HCT116 (cell line): ENCODE measurements at regions not wholly inside any gene's neighbourhood (a gene's known extent, or its start where the extent isn't known, plus 50 kb on each side); places are given as distances from the start of the nearest gene placed in this dataset.

ENCODE experiments used
- ATAC-seq: fragments of 200-7000 bp; cut with Tn5 transposase; 2 replicates; pipeline ENCODE4 v1.9.1; 2020; ENCODE audit warnings: mild to moderate bottlenecking, moderate library complexity
- BruUV-seq: library from RNA; stranded (reverse); fragments of 400-500 nt; replicated peaks from 2 replicates; lab custom pipeline; 2021; lab: Mats Ljungman, UMichigan
- CTCF ChIA-PET: fragments of 300-600 bp; sonication (Branson Sonifier 250); formaldehyde crosslinking; loops from one replicate; lab custom pipeline; 2021; ENCODE audit warnings: antibody characterized with exemption; lab: Charles Lee
- POLR2A ChIA-PET: fragments of 300-600, 350-600 bp; sonication (Branson Sonifier 250); formaldehyde crosslinking; loops from one replicate; lab custom pipeline; 2021; ENCODE audit warnings: antibody characterized with exemption; lab: Charles Lee
- RAD21 ChIA-PET, 2 experiments: fragments of 300-600 bp; sonication (Branson Sonifier 250); formaldehyde crosslinking; loops; one replicate each; lab custom pipeline; 2023; ENCODE audit warnings: low total read pairs in 2 of 2; ENCODE audit not compliant: uncharacterized antibody in 2 of 2, unreplicated experiment in 2 of 2, low non-redundant PET in 1 of 2; lab: Charles Lee
- DNase-seq: peaks from one replicate; pipeline ENCODE4 v3.0.0-alpha.2; 2010; ENCODE audit warnings: low read depth, low spot score
- H2AFZ ChIP-seq: fragments of 200-600 bp; shearing (Covaris generic), sonication (generic); 2 replicates; pipeline ENCODE4 v1.6.1; 2017; ENCODE audit warnings: low read depth, mixed run types, mixed read lengths, antibody characterized with exemption, low read length; ENCODE audit not compliant: poor library complexity, severe bottlenecking
- H3K27ac ChIP-seq: 2 replicates; pipeline ENCODE4 v1.5.1; 2012; ENCODE audit warnings: low read depth, low read length
- H3K27me3 ChIP-seq: fragments of 200-600 bp; sonication (generic); 2 replicates; pipeline ENCODE4 v1.6.1; 2016; ENCODE audit warnings: mixed run types, low read length, mixed read lengths; ENCODE audit not compliant: insufficient read depth
- H3K36me3 ChIP-seq, 2 experiments: fragments of 200-500 bp in 1 of 2; fragments of 200-600 bp in 1 of 2; sonication (Bioruptor generic) in 1 of 2; sonication (generic) in 1 of 2; 2 replicates each; pipeline versions ENCODE4 v1.5.1 to v1.6.1; 2014 to 2016; ENCODE audit warnings: low read length in 2 of 2, inconsistent platforms in 1 of 2, mixed read lengths in 1 of 2, mixed run types in 1 of 2; ENCODE audit not compliant: insufficient read depth in 2 of 2, control insufficient read depth in 1 of 2
- H3K4me1 ChIP-seq, 2 experiments: fragments of 200-600 bp in 1 of 2; sonication (generic) in 1 of 2; 2 replicates each; pipeline versions ENCODE4 v1.5.1 to v1.6.1; 2012 to 2017; ENCODE audit warnings: low read length in 2 of 2, inconsistent platforms in 1 of 2, mild to moderate bottlenecking in 1 of 2, mixed read lengths in 1 of 2, mixed run types in 1 of 2, moderate library complexity in 1 of 2; ENCODE audit not compliant: insufficient read depth in 2 of 2, control insufficient read depth in 1 of 2
- H3K4me2 ChIP-seq: fragments of 200-600 bp; sonication (generic); 2 replicates; pipeline ENCODE4 v1.6.1; 2017; ENCODE audit warnings: mixed run types, low read length, mixed read lengths
- H3K4me3 ChIP-seq, 2 experiments: fragments of 200-600 bp in 1 of 2; sonication (generic) in 1 of 2; replicated peaks in 1 of 2; 2 replicates each; pipeline ENCODE4 v1.5.1; 2011 to 2016; ENCODE audit warnings: low read length in 2 of 2, control low read depth in 1 of 2, low read depth in 1 of 2, mild to moderate bottlenecking in 1 of 2, mixed read lengths in 1 of 2, mixed run types in 1 of 2
- H3K79me2 ChIP-seq: fragments of 200-600 bp; sonication (generic); 2 replicates; pipeline ENCODE4 v1.6.1; 2017; ENCODE audit warnings: mild to moderate bottlenecking, mixed run types, low read length, moderate library complexity, mixed read lengths; ENCODE audit not compliant: insufficient read depth
- H3K9ac ChIP-seq: fragments of 200-600 bp; sonication (generic); 2 replicates; pipeline ENCODE4 v1.6.1; 2016; ENCODE audit warnings: low read length, mixed read lengths
- H3K9me2 ChIP-seq: fragments of 200-600 bp; sonication (generic), shearing (Covaris generic); 2 replicates; pipeline ENCODE4 v1.6.1; 2017; ENCODE audit warnings: mixed run types, mild to moderate bottlenecking, moderate library complexity; ENCODE audit not compliant: insufficient read depth
- H3K9me3 ChIP-seq, 2 experiments: fragments of 200-500 bp in 1 of 2; fragments of 200-600 bp in 1 of 2; sonication (Bioruptor generic) in 1 of 2; sonication (generic) in 1 of 2; 2 replicates each; pipeline ENCODE4 v1.6.1; 2014 to 2017; ENCODE audit warnings: low read length in 2 of 2, mixed read lengths in 2 of 2, inconsistent platforms in 1 of 2, low read depth in 1 of 2, mild to moderate bottlenecking in 1 of 2, mixed run types in 1 of 2, moderate library complexity in 1 of 2; ENCODE audit not compliant: control insufficient read depth in 1 of 2, insufficient read depth in 1 of 2
- H4K20me1 ChIP-seq: fragments of 200-600 bp; sonication (generic), shearing (Covaris generic); 2 replicates; pipeline ENCODE4 v1.6.1; 2017; ENCODE audit warnings: mixed run types, mild to moderate bottlenecking, moderate library complexity; ENCODE audit not compliant: insufficient read depth
- ATF3 ChIP-seq: IDR thresholded peaks from 2 replicates; pipeline ENCODE4 v1.6.1; 2012
- CBX3 ChIP-seq: IDR thresholded peaks from 2 replicates; pipeline ENCODE4 v1.6.1; 2012; ENCODE audit warnings: low read depth
- CEBPB ChIP-seq: IDR thresholded peaks from 2 replicates; pipeline ENCODE4 v1.6.1; 2012; ENCODE audit warnings: low read depth
- CTCF ChIP-seq, 3 experiments: fragments of 200-600 bp in 1 of 3; sonication (generic) in 1 of 3; IDR thresholded peaks in 2 of 3; conservative IDR thresholded peaks in 1 of 3; 2 replicates each; pipeline ENCODE4 v1.5.1; 2012 to 2017; ENCODE audit warnings: low read depth in 2 of 3, low read length in 2 of 3, antibody characterized with exemption in 1 of 3, borderline replicate concordance in 1 of 3, control low read depth in 1 of 3, mild to moderate bottlenecking in 1 of 3, mixed read lengths in 1 of 3, mixed run types in 1 of 3, moderate library complexity in 1 of 3; ENCODE audit not compliant: insufficient read depth in 1 of 3
- EGR1 ChIP-seq: IDR thresholded peaks from 2 replicates; pipeline ENCODE4 v1.6.1; 2012; ENCODE audit warnings: low read depth
- ELF1 ChIP-seq: IDR thresholded peaks from 2 replicates; pipeline ENCODE4 v1.6.1; 2012; ENCODE audit warnings: low read depth, borderline replicate concordance
- EZH2 ChIP-seq: fragments of 200-600 bp; sonication (generic); IDR thresholded peaks from 2 replicates; pipeline ENCODE4 v1.6.1; 2017; ENCODE audit warnings: antibody characterized with exemption, mixed run types
- FOSL1 ChIP-seq: IDR thresholded peaks from 2 replicates; pipeline ENCODE4 v1.6.1; 2012; ENCODE audit warnings: low read depth
- JUND ChIP-seq: IDR thresholded peaks from 2 replicates; pipeline ENCODE4 v1.6.1; 2012
- MAX ChIP-seq: IDR thresholded peaks from 2 replicates; pipeline ENCODE4 v1.6.1; 2012
- POLR2A ChIP-seq: IDR thresholded peaks from 2 replicates; pipeline ENCODE4 v1.7.0; 2011; ENCODE audit warnings: borderline replicate concordance; ENCODE audit not compliant: insufficient read depth, insufficient read length; ENCODE audit errors: extremely low read depth
- RAD21 ChIP-seq: IDR thresholded peaks from 2 replicates; pipeline ENCODE4 v1.6.1; 2012; ENCODE audit warnings: low read depth, mild to moderate bottlenecking
- REST ChIP-seq: IDR thresholded peaks from 2 replicates; pipeline ENCODE4 v1.6.1; 2012; ENCODE audit warnings: low read depth
- SIN3A ChIP-seq: IDR thresholded peaks from 2 replicates; pipeline ENCODE4 v1.6.1; 2012; ENCODE audit warnings: low read depth
- TCF7L2 ChIP-seq: IDR thresholded peaks from 2 replicates; pipeline ENCODE4 v1.7.0; 2011; ENCODE audit warnings: borderline replicate concordance, inconsistent platforms; ENCODE audit not compliant: insufficient read depth, insufficient read length; ENCODE audit errors: extremely low read depth
- ZBTB33 ChIP-seq: IDR thresholded peaks from 2 replicates; pipeline ENCODE4 v1.6.1; 2011; ENCODE audit warnings: mild to moderate bottlenecking, low read length, moderate library complexity; ENCODE audit not compliant: insufficient replicate concordance; ENCODE audit errors: extremely low read depth
- ZFX ChIP-seq: fragments of 450-650 bp; IDR thresholded peaks from 2 replicates; pipeline ENCODE4 v1.6.1; 2017
- intact Hi-C: fragments of 100-400 bp; cut with micrococcal nuclease; formaldehyde crosslinking; loops from 2 replicates; pipeline ENCODE4 v1.10.0; 2022

GRCh38 chr18:61108706-61109105 lies 224.5 kb upstream of the CDH20 start (continued):
- TF ChIP-seq CEBPB: no peak

GRCh38 chr18:61123309-61123708 lies 209.9 kb upstream of the CDH20 start:
- Histone ChIP-seq H3K4me2 (no peak overlapping the region), H3K9ac (no peak overlapping the region), H3K79me2 (no peaks in the 10 kb centered on the region), H3K4me3 (no peak overlapping the region), H3K9me3 (no peaks in the 10 kb centered on the region), H3K36me3 (no peaks in the 10 kb centered on the region), H3K9me2 (no peaks in the 10 kb centered on the region), H4K20me1 (no peaks in the 10 kb centered on the region), H2AFZ (no peak overlapping the region), H3K27me3 (peaks cover 8% of the 10 kb centered on the region; the same call in 1 of the 2 replicates), H3K4me1 (no peaks in the 10 kb centered on the region), H3K27ac (no peak overlapping the region)
- intact Hi-C loops: no loop called here
- DNase-seq (no peak), ATAC-seq (no peak)
- ChIA-PET RAD21 (no interaction called here), CTCF (no interaction called here), POLR2A (no interaction called here)
- TF ChIP-seq ATF3 (no peak), CBX3 (no peak), SIN3A (no peak), RAD21 (no peak), ZFX (no peak), MAX (no peak), POLR2A (no peak), TCF7L2 (no peak), FOSL1 (no peak), EZH2 (no peak), ELF1 (no peak), CEBPB (no peak), JUND (no peak), EGR1 (no peak), CTCF (IDR thresholded peaks at IDR 0.05 in 2 of 3, conservative IDR thresholded peaks at IDR 0.05 in 1 of 3; ENCODE audit: borderline replicate concordance in 1 of 3, insufficient read depth in 1 of 3, low read depth in 2 of 3, low read length in 2 of 3) (no peak), ZBTB33 (no peak), REST (no peak)
- BruUV-seq: no TSS peak
